ENCODE measurements at regions not wholly inside any gene's neighbourhood (a gene's known extent, or its start where the extent isn't known, plus 50 kb on each side); places are given as distances from the start of the nearest gene placed in this dataset.

GRCh38 chr9:109549386-109549785 is 51.3 kb upstream of the PTPN3 start:
- DNase-seq, result no peak

GRCh38 chr9:109551651-109552050 is 53.5 kb upstream of the PTPN3 start:
- no peak for DNase-seq

GRCh38 chr9:109555215-109555614 is 57.1 kb upstream of the PTPN3 start:
- DNase-seq, result no peak

- DNase-seq, result no peak
These were observed 58.0 kb upstream of the PTPN3 start for GRCh38 chr9:109556061-109556460.

- DNase-seq, result no peak
These were observed 58.7 kb upstream of the PTPN3 start for GRCh38 chr9:109556786-109557185.

GRCh38 chr9:109557481-109557880 is 59.4 kb upstream of the PTPN3 start:
- DNase-seq, result no peak

- DNase-seq, result no peak
These were observed 60.6 kb upstream of the PTPN3 start for GRCh38 chr9:109558718-109559151.

- no peak for DNase-seq
These were observed 62.5 kb upstream of the PTPN3 start for GRCh38 chr9:109560470-109561132.

- no peak for DNase-seq
These were observed 63.0 kb upstream of the PTPN3 start for GRCh38 chr9:109561137-109561536.

GRCh38 chr9:109568089-109568488 is 70.0 kb upstream of the PTPN3 start:
- no peak for DNase-seq

- DNase-seq, result no peak
These were observed 70.6 kb upstream of the PTPN3 start for GRCh38 chr9:109568568-109569210.

GRCh38 chr9:109574061-109574882 is 76.2 kb upstream of the PTPN3 start:
- peak; percentile 73 for DNase-seq

GRCh38 chr9:109576762-109577161 is 78.7 kb upstream of the PTPN3 start:
- DNase-seq, result no peak

- DNase-seq, result no peak
These were observed 81.3 kb upstream of the PTPN3 start for GRCh38 chr9:109579191-109579948.

- no peak for DNase-seq
These were observed 84.3 kb upstream of the PTPN3 start for GRCh38 chr9:109582386-109582785.

- DNase-seq, result no peak
These were observed 86.1 kb upstream of the PTPN3 start for GRCh38 chr9:109584205-109584604.

GRCh38 chr9:109585796-109586195 is 87.7 kb upstream of the PTPN3 start:
- DNase-seq, result no peak

GRCh38 chr9:109586993-109587392 is 88.9 kb upstream of the PTPN3 start:
- no peak for DNase-seq

GRCh38 chr9:109588415-109588814 is 90.3 kb upstream of the PTPN3 start:
- no peak for DNase-seq

- no peak for DNase-seq
These were observed 92.9 kb upstream of the PTPN3 start for GRCh38 chr9:109590966-109591365.

- no peak for DNase-seq
These were observed 93.6 kb upstream of the PTPN3 start for GRCh38 chr9:109591691-109592090.

GRCh38 chr9:109593612-109594011 is 95.5 kb upstream of the PTPN3 start:
- no peak for DNase-seq

- DNase-seq, result no peak
These were observed 99.4 kb upstream of the PTPN3 start for GRCh38 chr9:109597496-109597895.
